ENCODE measurements at regions not wholly inside any gene's neighbourhood (a gene's known extent, or its start where the extent isn't known, plus 50 kb on each side); places are given as distances from the start of the nearest gene placed in this dataset.

GRCh38 chr6:95292011-95292410 lies 285.3 kb upstream of the MANEA start (continued):
- no peak for TF ChIP-seq ARID3A (IDR thresholded peaks at IDR 0.05; ENCODE audit: borderline replicate concordance, low read depth, low read length)
- no peak for TF ChIP-seq JUN (IDR thresholded peaks at IDR 0.05; ENCODE audit: borderline replicate concordance, low read depth, low read length)
- TF ChIP-seq JUN (CRISPR knock-in tag; IDR thresholded peaks at IDR 0.05; ENCODE audit: borderline replicate concordance) = no peak
- TF ChIP-seq THRAP3 (IDR thresholded peaks at IDR 0.05; ENCODE audit: borderline replicate concordance) = no peak
- TF ChIP-seq E4F1 (CRISPR knock-in tag; IDR thresholded peaks at IDR 0.05; ENCODE audit: borderline replicate concordance) = no peak
- no peak for TF ChIP-seq RFX1 (IDR thresholded peaks at IDR 0.05)
- TF ChIP-seq GABPB2 (CRISPR knock-in tag; conservative IDR thresholded peaks at IDR 0.05) = no peak
- no peak for TF ChIP-seq U2AF2 (optimal IDR thresholded peaks at IDR 0.05; ENCODE audit: low read depth, low read length)
- no peak for TF ChIP-seq LARP7 (IDR thresholded peaks at IDR 0.05)
- TF ChIP-seq HDAC8 (tag; IDR thresholded peaks at IDR 0.05) = no peak
- TF ChIP-seq ZNF395 (CRISPR knock-in tag; IDR thresholded peaks at IDR 0.05) = no peak
